Stimulated activated CD8-positive, alpha-beta memory T cell treated with anti-CD3 and anti-CD28 coated beads, Interleukin-7, amount 100 ng/mL, for 48 hours (primary cell): ENCODE measurements at regions not wholly inside any gene's neighbourhood (a gene's known extent, or its start where the extent isn't known, plus 50 kb on each side); places are given as distances from the start of the nearest gene placed in this dataset.
"Not testable (repeated sequence)": the region's sequence is repeated elsewhere in the genome, so short reads cannot be mapped to it uniquely, and the experiment has no call there.

ENCODE experiments used
- DNase-seq, 2 donors: peaks; one replicate each; pipeline ENCODE4 v3.0.0-alpha.2; 2020; ENCODE audit warnings: low read depth in 1 of 2; ENCODE audit errors: extremely low read depth in 1 of 2

DNA sequence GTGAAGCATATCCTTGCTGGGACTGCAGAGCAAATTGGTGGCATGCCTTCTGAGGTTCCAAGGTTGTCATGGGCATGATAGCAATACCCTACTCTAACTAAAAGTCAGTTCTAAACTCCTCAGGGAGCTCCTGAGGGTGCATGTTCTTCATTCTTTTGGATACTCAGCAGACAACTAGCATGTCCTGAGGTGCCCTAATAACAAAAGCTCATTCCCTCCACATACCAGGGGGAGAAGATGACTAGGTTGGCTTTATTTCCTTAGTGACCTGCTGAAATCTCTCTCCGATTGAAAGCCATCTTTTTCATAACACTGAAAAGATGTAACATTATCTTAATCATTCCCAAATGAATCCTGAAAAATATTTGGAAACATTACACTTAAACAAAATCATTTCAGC, 188.7 kb upstream of the IGF1 start:
- DNase-seq, result no peak

- DNase-seq, result not testable (repeated sequence)
These were observed 185.8 kb upstream of the IGF1 start for GRCh38 chr12:102666176-102666575.

GRCh38 chr12:102659200-102659911, 179.0 kb upstream of the IGF1 start:
- no peak for DNase-seq

GRCh38 chr12:102653406-102653805, 173.0 kb upstream of the IGF1 start:
- no peak for DNase-seq

DNA sequence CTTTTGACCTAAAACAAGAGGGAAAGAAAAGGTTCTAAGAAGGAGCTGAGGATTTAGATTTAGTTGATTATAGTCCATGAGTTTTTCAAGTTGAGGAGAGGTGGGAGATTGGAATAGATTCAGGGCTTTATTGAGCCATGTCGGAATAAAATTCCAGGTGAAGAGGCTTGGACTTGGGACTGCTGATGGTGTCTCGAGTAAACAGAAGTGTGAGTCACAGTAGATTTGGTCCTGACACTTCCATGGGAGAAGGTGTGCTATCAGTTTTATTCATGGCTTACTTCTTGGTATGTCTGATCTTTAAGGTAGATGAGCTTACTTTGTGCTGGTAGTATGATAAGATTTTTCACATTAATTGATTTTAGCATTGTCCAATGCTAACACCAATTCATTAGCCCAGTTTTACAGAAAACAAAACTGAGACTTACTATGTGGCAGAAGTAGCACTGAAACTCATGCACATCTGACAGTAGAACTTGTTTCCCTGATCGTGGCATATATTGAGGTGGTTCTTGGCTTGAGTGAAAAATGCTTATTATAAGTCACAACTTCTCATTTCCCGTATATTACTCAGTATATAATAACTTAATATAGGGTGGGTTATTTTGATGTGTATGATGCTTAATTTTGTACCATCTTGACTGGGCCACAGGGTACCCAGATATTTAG, 172.4 kb upstream of the IGF1 start:
- DNase-seq, result no peak

GRCh38 chr12:102645968-102646367, 165.6 kb upstream of the IGF1 start:
- DNase-seq, result no peak

GRCh38 chr12:102643879-102644575, 163.7 kb upstream of the IGF1 start:
- DNase-seq, result no peak

- no peak for DNase-seq
These were observed 161.8 kb upstream of the IGF1 start for GRCh38 chr12:102642199-102642598.

- DNase-seq, result not testable (repeated sequence)
These were observed 160.3 kb upstream of the IGF1 start for GRCh38 chr12:102640658-102641057.

DNA sequence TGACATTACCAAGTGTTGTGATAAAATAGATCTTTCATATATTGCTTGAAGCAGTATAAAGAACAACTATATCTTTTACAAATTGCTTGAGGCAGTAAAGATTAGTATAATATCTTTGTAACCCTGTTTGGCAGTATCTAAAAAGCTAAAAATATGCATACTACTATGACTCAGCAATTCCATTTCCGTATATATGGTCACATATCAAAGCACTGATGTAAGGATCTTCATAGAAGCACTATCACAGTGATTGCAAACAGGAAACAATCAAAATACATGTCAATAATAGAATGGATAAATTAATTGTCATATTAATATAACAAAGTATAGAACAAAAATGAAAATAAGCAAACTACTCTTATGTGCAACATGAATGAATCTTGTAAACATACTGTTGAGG, 158.4 kb upstream of the IGF1 start:
- DNase-seq, result no peak

- DNase-seq, result no peak
These were observed 153.7 kb upstream of the IGF1 start for GRCh38 chr12:102633981-102634605.

GRCh38 chr12:102631274-102631673, 150.9 kb upstream of the IGF1 start:
- no peak for DNase-seq

DNA sequence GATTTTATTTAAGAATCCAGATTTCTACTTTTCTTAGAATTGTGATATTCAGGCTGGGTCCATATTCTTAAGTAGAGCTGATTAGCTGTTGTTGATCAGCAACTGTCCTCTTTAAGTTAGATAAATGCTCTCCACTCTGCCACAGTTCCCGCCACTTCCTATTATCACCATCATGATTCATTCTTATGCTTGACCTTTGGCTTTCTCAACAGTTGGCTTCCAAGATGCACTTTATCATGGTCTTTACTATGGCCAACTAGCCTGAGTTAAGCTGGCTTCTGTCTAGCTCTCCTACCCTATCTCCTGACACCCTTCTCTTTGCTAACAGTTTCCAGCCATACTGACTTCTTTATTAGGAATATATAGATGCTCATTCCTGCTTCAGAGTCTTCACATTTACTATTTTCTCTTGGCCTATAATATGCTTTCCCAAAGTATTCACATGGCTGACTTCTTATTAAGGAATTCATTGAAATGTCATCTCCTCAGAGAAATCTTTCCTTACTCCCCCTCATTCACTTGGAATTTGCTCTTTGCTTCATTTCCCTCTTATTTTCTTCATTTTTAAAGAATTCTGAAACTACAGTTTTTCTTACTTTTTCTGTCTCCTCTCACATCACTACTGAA, 149.0 kb upstream of the IGF1 start:
- no peak for DNase-seq

DNA sequence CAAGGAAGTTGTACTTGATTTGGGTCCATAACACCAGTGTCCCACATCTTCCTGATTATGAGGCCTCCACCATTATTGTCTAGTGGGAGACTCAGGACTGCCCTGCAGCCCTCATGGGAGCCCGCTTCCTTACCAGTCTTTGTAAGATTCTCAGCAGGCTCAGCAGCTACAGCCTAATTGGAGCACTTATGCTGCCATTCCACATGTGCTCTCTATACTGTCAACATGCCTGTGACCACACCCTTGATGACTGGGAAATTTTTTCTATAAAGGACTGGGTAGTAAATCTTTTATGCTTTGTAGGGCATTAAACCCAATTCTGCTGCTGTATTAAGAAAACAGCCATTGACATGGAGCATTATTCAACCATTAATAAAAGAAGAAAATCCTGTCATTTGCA, 145.5 kb upstream of the IGF1 start:
- no peak for DNase-seq

GRCh38 chr12:102622618-102623017, 142.3 kb upstream of the IGF1 start:
- no peak for DNase-seq

DNA sequence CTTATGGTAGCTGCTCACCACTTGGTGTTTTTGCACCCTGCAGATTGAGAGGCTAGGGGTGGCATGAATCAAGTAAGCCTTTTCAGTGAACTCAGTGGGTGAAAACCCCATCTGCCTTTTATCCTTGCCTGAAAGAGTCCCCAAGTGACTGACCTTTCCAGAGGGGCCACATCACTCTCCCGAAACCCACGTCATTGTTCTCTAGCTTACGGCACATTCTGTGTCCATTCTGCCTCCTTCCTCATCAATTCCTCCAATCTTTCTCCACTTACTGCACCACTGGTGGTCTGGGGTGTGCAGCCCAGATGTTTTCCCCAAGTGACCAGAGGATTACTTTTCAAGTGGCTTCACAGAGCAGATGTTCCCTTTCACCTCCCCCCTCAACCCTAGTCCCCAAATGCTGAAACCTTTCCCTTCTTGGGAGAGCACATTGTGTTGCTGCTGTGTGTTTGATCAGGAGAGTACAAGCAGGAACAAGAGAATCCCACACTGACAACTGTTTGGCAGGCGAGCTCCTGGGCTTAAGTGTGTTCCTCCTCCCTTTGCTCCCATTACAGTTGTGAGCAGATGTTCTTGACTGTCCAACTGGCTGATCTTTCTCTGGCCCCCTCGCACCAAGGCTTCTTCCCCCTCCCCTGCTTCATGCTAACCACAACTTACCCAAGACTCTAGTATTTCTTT, 138.0 kb upstream of the IGF1 start:
- DNase-seq, result no peak

GRCh38 chr12:102616692-102617091, 136.3 kb upstream of the IGF1 start:
- no peak for DNase-seq

- DNase-seq, result no peak
These were observed 131.6 kb upstream of the IGF1 start for GRCh38 chr12:102611995-102612394.

- no peak for DNase-seq
These were observed 129.6 kb upstream of the IGF1 start for GRCh38 chr12:102609996-102610395.

DNA sequence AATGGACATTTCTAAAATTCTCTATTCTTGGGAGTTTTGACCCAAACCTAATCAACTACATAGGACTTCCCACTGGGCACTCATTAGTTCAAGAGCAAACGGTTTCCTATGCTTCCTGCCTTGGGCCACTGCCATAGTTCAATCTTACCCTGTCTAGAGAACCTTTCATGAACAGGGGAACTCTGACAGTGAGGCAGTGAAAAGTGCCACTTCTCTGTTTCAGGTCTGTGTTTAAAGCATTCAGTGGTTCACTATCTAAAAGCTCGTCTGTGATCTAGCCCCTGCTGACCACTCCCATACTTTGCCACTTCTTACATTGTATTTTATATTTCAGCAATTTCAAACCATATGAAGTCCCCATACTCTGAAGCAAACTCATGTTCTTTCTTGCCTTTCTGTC, 122.7 kb upstream of the IGF1 start:
- no peak for DNase-seq

DNA sequence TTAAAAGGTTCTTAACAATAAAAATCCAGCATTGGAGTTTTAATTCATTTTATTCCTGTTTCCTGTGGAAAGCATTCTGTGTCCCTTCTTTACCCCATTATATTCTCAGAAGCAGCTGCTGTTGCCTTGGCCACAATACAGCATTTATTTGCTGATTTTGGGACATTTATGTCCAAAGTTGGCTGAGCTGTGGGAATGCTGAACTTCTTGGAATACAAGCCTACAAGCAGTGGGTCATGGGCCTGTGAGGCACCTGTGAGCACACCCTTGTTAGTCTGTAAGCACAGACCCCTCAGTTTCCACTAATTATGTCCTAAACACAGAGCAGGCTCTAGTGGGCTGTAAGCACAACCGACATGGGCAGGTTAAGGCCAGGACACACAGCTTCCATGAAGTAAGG, 122.2 kb upstream of the IGF1 start:
- DNase-seq, result no peak
